Stimulated activated memory B cell treated with anti-CD40 and anti-IgM and Interleukin-4, amounts not matched to agents 10 μg/mL and 1 μg/mL and 100 μg/mL, for 72 hours (primary cell): ENCODE measurements at regions not wholly inside any gene's neighbourhood (a gene's known extent, or its start where the extent isn't known, plus 50 kb on each side); places are given as distances from the start of the nearest gene placed in this dataset.

Experiments
- ATAC-seq: fragments of 150-1000 bp; cut with Tn5 transposase; 2 replicates; pipeline ENCODE4 v1.10.0; 2021
- H3K27ac Mint-ChIP-seq: one replicate; pipeline ENCODE4 v1.8.0; 2022; ENCODE audit warnings: mild to moderate bottlenecking, mixed read lengths
- H3K27me3 Mint-ChIP-seq: one replicate; pipeline ENCODE4 v1.8.0; 2022; ENCODE audit warnings: mixed read lengths
- H3K36me3 Mint-ChIP-seq: one replicate; pipeline ENCODE4 v1.8.0; 2022; ENCODE audit warnings: mixed read lengths
- H3K4me1 Mint-ChIP-seq: one replicate; pipeline ENCODE4 v1.8.0; 2022; ENCODE audit warnings: mixed read lengths
- H3K4me3 Mint-ChIP-seq: one replicate; pipeline ENCODE4 v1.8.0; 2022; ENCODE audit warnings: mild to moderate bottlenecking, moderate library complexity, mixed read lengths
- H3K9me3 Mint-ChIP-seq: one replicate; pipeline ENCODE4 v1.8.0; 2022; ENCODE audit warnings: mixed read lengths

DNA sequence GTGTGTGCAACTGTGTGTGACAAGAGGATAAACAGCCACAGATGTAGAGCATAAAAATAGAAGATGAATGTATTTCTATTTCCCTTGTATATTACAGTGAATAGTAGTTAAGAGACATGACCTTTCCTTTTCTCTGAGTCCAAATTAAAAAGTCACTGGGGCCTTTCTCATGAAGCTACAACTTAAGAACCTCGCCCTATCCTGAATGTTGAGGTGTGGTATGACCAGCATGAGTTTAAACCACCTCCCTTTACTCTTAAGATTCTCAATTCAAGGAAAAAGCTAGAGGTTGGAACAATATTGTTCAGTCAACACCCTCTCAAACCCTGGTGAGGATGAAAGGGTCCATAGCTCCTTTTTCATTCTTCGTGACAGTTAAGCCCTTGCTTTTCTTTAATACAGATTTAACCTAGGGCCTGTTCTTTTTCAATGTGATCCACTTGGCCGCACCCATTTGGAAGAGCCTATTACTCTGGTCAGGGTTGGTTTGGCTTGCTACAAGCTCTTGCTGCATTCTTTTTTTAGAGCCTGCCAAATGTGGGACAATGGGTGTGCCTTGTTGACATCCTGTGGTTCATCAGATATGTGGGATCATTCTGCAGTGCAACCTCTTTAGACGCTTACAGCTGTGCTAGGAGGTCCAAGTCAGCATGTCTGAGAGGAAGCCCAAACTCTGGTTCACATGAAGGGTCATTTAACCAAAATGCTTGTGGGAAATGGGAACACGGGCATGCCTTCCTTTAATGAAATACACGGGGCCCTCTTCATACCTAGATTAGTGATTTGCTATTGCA, 290.0 kb downstream of the HAO1 start:
- no peak overlapping the region for H3K4me3 Mint-ChIP-seq
- no peak for ATAC-seq
- peaks cover 3% of the 10 kb centered on the region for H3K9me3 Mint-ChIP-seq
- H3K27me3 Mint-ChIP-seq, result no peaks in the 10 kb centered on the region
- no peaks in the 10 kb centered on the region for H3K36me3 Mint-ChIP-seq
- H3K27ac Mint-ChIP-seq, result no peak overlapping the region
- H3K4me1 Mint-ChIP-seq, result no peaks in the 10 kb centered on the region

DNA sequence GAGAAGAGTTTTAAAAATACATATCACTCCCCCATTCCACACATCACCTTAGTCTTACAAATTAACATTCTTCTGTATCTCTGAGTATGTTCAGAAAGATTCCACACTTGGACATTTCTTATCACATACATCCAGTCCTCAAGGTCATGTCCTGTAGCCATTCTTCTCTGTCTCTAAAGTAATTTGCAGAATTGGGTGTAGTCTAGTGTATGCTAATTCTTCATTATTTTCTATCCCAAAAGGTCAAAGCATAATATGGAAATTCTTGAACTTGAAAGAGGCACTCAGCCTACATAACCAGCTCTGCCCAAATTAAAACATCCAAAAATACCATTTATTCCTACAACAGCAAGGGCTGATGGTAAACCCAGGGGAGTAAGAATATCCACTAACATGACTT, 286.0 kb downstream of the HAO1 start:
- Mint-ChIP-seq H3K27me3 (no peaks in the 10 kb centered on the region), H3K36me3 (no peaks in the 10 kb centered on the region), H3K9me3 (no peaks in the 10 kb centered on the region), H3K4me3 (no peak overlapping the region), H3K4me1 (no peaks in the 10 kb centered on the region), H3K27ac (no peak overlapping the region)
- no peak for ATAC-seq

DNA sequence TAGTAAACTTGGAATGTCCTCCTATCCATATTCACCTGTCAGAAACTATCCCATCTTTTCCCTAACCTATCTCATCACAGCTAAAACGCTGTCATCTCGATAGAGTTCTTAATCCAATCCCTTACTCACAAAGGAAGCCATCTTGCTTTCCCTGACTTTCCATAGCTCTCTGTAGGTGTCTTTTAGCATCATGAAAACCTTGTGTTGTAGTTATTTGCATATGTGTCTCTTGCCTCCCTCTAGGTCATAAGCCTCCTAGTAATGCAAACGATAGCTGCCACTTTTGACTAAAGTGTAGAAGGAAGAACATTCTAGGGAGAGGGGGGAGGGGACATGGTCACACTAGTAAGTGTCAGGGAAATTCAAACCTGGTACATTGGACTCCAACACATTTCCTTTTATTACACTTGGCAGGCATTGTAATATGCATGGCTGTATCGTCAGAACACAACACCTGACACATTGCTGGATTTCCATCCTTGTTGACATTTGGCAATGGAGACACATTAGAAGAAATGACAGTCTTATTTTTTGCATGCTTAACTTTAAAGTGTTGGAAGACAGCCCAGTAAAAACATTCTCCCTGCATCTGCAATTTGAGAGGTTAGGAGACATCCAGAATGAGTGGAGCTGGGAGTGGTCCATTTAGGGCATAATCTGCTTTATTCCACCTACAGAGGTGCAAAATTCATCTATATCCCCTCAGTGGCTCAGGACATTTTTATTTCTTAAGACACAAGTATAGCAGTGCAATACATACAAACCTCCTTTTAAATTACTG, 283.4 kb downstream of the HAO1 start:
- Mint-ChIP-seq H3K27me3 (no peaks in the 10 kb centered on the region), H3K36me3 (no peaks in the 10 kb centered on the region), H3K27ac (no peak overlapping the region), H3K9me3 (no peaks in the 10 kb centered on the region), H3K4me3 (no peak overlapping the region), H3K4me1 (no peaks in the 10 kb centered on the region)
- ATAC-seq, result no peak

DNA sequence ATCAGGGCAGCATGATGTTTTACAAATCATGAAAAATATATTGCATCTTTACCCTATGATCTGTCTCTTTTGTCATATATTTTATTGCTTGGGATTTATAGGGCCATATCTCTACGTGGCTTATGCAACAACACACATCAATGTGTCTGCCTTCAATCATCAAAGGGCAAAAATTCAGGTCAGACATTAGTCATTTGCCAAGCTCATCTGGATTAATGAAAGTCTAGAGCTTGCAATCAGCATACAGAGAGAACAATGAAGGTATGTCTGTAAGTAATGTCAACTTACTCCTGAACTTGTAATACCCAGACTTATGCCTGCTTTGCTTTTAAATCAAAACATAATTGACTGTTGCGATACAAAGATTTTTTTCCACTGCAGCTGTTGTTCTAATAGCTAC, 282.7 kb downstream of the HAO1 start:
- H3K4me3 Mint-ChIP-seq, result no peak overlapping the region
- H3K9me3 Mint-ChIP-seq, result no peaks in the 10 kb centered on the region
- H3K36me3 Mint-ChIP-seq, result no peaks in the 10 kb centered on the region
- H3K27me3 Mint-ChIP-seq, result no peaks in the 10 kb centered on the region
- no peak for ATAC-seq
- no peak overlapping the region for H3K27ac Mint-ChIP-seq
- H3K4me1 Mint-ChIP-seq, result no peaks in the 10 kb centered on the region

DNA sequence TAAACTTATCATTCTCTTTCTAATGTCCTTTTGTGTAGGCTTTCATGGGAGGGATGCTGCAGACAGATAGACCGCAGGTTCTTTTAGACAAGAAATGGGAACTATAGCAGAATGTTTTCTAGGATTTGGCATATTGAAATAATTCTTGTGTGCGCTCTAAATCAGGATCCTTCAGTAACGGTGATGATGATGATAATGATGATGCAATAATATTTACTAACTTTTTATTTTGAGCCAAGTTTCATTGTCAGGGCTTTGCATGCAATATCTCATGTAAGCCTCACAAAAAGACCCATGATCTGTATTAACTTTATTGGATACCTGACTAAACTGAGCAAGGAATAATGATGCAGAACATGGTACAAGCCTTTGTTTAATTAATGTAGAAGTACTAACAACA, 280.1 kb downstream of the HAO1 start:
- H3K36me3 Mint-ChIP-seq, result no peaks in the 10 kb centered on the region
- no peak for ATAC-seq
- no peaks in the 10 kb centered on the region for H3K9me3 Mint-ChIP-seq
- no peaks in the 10 kb centered on the region for H3K27me3 Mint-ChIP-seq
- H3K4me1 Mint-ChIP-seq, result no peaks in the 10 kb centered on the region
- no peak overlapping the region for H3K27ac Mint-ChIP-seq
- H3K4me3 Mint-ChIP-seq, result no peak overlapping the region

DNA sequence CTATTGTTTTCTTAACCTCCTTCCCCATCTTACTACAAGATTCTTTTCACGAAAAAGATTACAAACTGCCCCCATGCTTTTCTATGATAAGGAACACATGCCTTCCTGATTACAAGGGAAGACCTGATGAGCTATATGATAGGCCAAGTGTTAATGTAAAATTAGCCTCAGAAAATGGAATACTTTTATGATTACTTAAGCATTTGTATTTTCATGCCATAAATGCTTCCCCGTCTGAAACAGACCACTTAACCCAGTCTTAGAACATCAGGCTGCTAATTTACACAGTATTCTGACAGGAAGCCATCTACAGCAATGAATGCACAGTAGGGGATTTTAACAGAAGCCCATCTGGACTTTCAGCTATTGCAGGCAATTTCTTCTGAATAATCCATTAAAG, 274.9 kb downstream of the HAO1 start:
- Mint-ChIP-seq H3K4me1 (no peaks in the 10 kb centered on the region), H3K27ac (no peak overlapping the region), H3K4me3 (no peak overlapping the region), H3K9me3 (no peaks in the 10 kb centered on the region), H3K27me3 (no peaks in the 10 kb centered on the region), H3K36me3 (no peaks in the 10 kb centered on the region)
- no peak for ATAC-seq

DNA sequence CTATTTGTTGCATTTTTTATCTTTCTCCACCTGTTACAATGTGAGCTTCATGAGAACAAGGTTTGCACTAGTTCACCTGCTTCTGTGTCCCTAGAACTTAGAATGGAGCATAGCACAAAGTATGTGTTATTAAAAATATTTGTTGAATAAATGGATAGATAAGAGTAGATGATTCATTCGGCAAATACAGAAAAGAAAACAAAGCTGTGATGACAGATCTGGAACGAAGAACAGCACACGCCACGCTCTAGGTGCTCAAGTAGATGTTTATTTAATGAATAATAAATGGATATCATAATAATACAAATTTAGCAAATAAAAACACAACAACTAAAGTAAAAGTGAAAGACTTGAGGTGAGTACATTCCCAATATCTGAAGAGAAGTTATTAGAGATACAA, 273.1 kb downstream of the HAO1 start:
- Mint-ChIP-seq H3K4me1 (no peaks in the 10 kb centered on the region), H3K27me3 (no peaks in the 10 kb centered on the region), H3K4me3 (no peak overlapping the region), H3K27ac (no peak overlapping the region), H3K36me3 (no peaks in the 10 kb centered on the region), H3K9me3 (no peaks in the 10 kb centered on the region)
- ATAC-seq, result no peak

DNA sequence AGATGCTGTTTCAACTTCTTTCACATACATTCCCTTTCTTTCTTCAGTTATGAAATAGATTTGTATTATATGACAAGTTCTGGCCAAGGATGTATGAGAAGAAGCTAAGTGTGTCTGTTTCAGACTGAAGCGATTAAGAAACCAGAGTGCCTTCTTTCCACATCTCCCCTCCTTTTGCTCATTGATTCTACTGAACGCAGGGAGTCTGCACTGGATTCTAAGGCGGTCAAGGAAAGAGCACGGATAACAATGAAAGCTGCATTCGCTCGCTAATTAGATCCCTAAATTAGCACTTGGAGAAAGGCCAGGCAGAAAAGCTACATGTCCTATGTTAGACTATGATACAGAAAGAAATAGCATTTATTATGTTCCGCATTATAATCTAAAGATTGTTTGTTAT, 267.7 kb downstream of the HAO1 start:
- Mint-ChIP-seq H3K9me3 (no peaks in the 10 kb centered on the region), H3K4me1 (no peaks in the 10 kb centered on the region), H3K27me3 (no peaks in the 10 kb centered on the region), H3K4me3 (no peak overlapping the region), H3K36me3 (no peaks in the 10 kb centered on the region), H3K27ac (no peak overlapping the region)
- ATAC-seq, result no peak

DNA sequence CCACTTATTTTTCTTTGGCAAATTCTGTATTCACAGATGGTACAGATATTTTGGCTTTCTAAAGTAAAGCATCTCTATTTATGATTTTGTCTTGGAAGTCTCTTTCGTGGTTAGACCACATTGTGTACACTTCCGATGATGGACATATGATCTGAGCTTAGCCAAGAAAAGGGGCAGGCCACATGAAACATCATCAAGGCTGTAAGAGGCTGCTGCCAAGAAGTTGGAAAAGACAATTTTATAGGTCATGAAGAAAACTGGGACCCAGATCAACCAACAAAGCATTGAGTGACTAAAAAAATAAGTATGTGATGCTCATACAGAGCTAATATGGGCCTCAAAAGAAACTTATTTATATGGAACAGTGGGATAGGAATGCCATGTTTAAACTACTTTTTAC, 266.4 kb downstream of the HAO1 start:
- no peaks in the 10 kb centered on the region for H3K9me3 Mint-ChIP-seq
- H3K36me3 Mint-ChIP-seq, result no peaks in the 10 kb centered on the region
- no peak overlapping the region for H3K27ac Mint-ChIP-seq
- no peak for ATAC-seq
- H3K4me1 Mint-ChIP-seq, result no peaks in the 10 kb centered on the region
- H3K4me3 Mint-ChIP-seq, result no peak overlapping the region
- no peaks in the 10 kb centered on the region for H3K27me3 Mint-ChIP-seq

DNA sequence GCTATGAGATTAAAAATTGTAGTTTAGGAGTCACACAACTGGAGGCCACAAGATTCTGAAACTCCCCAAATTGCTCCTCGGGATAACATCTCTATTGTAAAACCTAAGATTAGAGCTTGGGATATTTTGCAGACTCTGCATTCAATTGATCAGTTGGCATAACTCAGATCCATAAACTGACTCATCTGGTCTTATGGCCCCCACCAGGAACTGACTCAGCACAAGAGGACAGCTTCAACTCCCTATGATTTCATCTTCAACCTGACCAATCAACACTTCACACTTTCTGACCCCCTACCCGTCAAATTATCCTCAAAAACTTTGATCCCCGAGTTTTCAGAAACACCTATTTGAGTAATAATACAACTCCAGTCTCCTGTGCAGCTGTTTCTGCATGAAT, 257.3 kb downstream of the HAO1 start:
- H3K27ac Mint-ChIP-seq, result no peak overlapping the region
- H3K36me3 Mint-ChIP-seq, result no peaks in the 10 kb centered on the region
- no peak for ATAC-seq
- H3K9me3 Mint-ChIP-seq, result no peaks in the 10 kb centered on the region
- no peaks in the 10 kb centered on the region for H3K4me1 Mint-ChIP-seq
- no peaks in the 10 kb centered on the region for H3K27me3 Mint-ChIP-seq
- no peak overlapping the region for H3K4me3 Mint-ChIP-seq

DNA sequence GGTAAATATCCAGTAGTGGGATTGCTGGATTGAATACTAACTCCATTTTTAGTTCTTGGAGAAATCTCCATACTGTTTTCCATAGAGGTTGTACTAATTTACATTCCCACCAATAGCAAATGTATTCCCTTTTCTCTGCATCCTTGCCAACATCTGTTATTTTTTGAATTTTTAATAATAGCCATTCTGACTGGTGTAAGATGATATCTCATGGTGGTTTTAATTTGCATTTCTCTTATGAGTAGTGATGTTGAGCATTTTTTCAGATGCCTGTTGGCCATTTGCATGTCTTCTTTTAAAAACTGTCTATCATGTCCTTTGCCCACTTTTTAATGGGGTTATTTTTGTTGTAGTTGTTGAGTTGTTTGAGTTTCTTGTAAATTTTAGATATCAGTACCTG, 253.2 kb downstream of the HAO1 start:
- no peaks in the 10 kb centered on the region for H3K36me3 Mint-ChIP-seq
- no peak overlapping the region for H3K4me3 Mint-ChIP-seq
- no peaks in the 10 kb centered on the region for H3K4me1 Mint-ChIP-seq
- peaks cover 6% of the 10 kb centered on the region for H3K9me3 Mint-ChIP-seq
- no peak for ATAC-seq
- H3K27me3 Mint-ChIP-seq, result no peaks in the 10 kb centered on the region
- no peak overlapping the region for H3K27ac Mint-ChIP-seq

DNA sequence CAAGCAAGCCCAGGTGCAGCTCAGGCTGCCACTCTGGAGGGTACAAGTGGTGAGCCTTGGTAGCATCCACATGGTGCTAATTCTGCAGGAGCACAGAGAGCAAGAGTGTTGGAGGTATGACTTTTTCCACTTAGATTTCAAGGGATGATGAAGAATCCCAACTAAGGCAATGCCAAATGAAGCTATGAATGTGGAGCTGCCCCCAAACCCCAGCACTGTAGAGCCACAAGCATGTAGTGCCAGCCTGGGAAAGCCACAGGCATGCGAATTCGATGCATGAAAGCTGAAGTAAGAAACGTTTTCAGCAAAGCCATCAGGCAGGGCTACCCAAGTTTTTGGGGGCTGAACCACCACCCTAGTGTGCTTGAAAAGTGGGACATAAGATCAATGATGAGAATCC, 251.1 kb downstream of the HAO1 start:
- Mint-ChIP-seq H3K27me3 (no peaks in the 10 kb centered on the region), H3K27ac (no peak overlapping the region), H3K4me3 (no peak overlapping the region), H3K9me3 (peaks cover 6% of the 10 kb centered on the region), H3K36me3 (no peaks in the 10 kb centered on the region), H3K4me1 (no peaks in the 10 kb centered on the region)
- no peak for ATAC-seq

DNA sequence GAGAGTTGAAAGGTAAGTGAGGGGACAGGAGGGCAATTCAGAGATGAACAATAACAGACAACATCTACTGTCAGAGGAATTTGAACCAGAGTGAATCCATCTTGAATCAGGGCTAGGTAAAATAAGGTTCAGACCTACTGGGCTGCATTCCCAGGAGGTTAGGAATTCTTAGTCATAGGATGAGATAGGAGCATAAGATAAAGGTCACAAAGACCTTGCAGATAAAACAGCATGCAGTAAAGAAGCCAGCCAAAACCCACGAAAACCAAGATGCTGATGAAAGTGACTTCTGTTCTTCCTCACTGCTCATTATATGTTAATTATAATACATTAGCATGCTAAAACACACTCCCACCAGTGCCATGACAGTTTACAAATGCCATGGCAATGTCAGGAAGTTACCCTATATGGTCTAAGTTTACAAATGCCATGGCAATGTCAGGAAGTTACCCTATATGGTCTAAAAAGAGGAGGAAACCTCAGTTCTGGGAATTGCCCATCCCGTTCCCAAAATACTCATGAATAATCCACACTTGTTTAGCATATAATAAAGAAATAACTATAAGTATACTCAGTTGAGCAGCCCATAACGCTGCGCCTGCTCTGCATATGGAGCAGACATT, 248.5 kb downstream of the HAO1 start:
- H3K4me3 Mint-ChIP-seq, result no peak overlapping the region
- peaks cover 6% of the 10 kb centered on the region for H3K9me3 Mint-ChIP-seq
- H3K36me3 Mint-ChIP-seq, result no peaks in the 10 kb centered on the region
- H3K4me1 Mint-ChIP-seq, result no peaks in the 10 kb centered on the region
- no peak overlapping the region for H3K27ac Mint-ChIP-seq
- H3K27me3 Mint-ChIP-seq, result no peaks in the 10 kb centered on the region
- no peak for ATAC-seq

DNA sequence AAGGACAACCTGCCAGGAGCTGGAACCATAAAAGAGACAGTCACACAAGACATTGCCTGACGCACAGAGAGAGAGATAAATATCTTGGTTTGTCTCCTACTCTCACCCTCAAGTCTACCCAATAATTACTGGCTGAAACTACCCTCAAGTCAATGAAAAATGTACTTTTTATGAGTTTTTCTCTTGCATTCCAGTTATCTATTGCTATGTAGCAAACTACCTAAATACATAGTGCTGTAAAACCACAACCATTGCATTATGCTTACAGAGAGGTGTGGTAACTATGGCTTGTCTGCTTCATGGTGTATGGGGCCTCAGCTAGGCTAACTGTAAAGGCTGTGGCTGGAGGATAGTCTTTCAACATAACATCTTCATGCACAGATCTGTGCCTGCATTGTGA, 247.8 kb downstream of the HAO1 start:
- H3K4me1 Mint-ChIP-seq, result no peaks in the 10 kb centered on the region
- no peak overlapping the region for H3K27ac Mint-ChIP-seq
- no peak for ATAC-seq
- H3K9me3 Mint-ChIP-seq, result peaks cover 9% of the 10 kb centered on the region
- H3K27me3 Mint-ChIP-seq, result no peaks in the 10 kb centered on the region
- no peaks in the 10 kb centered on the region for H3K36me3 Mint-ChIP-seq
- no peak overlapping the region for H3K4me3 Mint-ChIP-seq

DNA sequence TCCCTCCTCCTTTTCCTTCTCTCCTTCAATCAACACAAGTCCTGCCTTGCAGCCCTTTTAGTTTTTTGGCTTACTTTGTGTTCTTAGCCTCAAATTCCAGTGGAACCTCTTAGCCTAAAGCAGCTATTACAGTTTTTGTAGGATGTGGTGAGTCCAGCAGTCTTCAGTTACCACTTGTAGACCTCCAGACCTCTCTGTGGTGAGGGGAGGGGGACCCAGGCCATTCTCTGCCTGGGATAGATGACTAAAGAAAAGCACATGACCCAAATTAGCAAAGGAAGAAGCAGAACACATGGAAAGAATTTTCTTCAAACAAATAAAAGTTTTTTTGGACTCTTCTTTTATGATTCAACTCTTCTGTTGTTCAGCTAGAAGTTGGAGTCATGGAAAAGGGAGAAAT, 246.5 kb downstream of the HAO1 start:
- ATAC-seq, result no peak
- Mint-ChIP-seq H3K4me1 (no peaks in the 10 kb centered on the region), H3K27me3 (no peaks in the 10 kb centered on the region), H3K27ac (no peak overlapping the region), H3K4me3 (no peak overlapping the region), H3K9me3 (peaks cover 4% of the 10 kb centered on the region), H3K36me3 (no peaks in the 10 kb centered on the region)

DNA sequence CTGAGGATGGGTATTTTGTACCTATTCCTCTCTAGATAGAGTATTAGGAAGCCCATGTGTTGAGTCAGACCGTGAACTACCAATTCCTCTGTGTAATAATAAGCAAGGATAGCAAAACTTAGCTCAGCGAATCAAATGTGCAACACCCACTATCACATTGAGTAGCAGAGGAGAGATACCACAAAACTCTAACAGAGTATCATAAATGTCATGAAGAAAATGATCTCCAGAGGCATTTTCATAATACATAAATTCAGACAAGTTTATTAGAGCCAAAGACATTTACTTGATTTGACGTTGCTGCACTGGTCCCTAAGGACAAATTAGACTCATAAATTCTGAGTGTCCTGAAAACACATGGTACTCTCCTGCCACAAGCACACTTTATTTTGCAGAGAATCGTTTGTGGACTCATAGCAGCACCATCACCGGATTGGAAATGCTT, 245.2 kb downstream of the HAO1 start:
- no peaks in the 10 kb centered on the region for H3K27me3 Mint-ChIP-seq
- H3K9me3 Mint-ChIP-seq, result peaks cover 3% of the 10 kb centered on the region
- ATAC-seq, result no peak
- no peaks in the 10 kb centered on the region for H3K36me3 Mint-ChIP-seq
- no peaks in the 10 kb centered on the region for H3K4me1 Mint-ChIP-seq
- no peak overlapping the region for H3K4me3 Mint-ChIP-seq
- no peak overlapping the region for H3K27ac Mint-ChIP-seq
